Colon (tissue), 2 donors: ENCODE measurements at regions not wholly inside any gene's neighbourhood (a gene's known extent, or its start where the extent isn't known, plus 50 kb on each side); places are given as distances from the start of the nearest gene placed in this dataset.
"Not testable (repeated sequence)": the region's sequence is repeated elsewhere in the genome, so short reads cannot be mapped to it uniquely, and the experiment has no call there.

Experiments used
- FAIRE-seq: peaks from 2 replicates; lab custom pipeline; 2012; peaks lifted over from hg19 to GRCh38; lab: Jason Lieb, UNC
- donor health status: control.
- donor health status: control.

GRCh38 chr17:33948309-33948708 is 306.8 kb upstream of the CCL2 start:
- no peak for FAIRE-seq

GRCh38 chr17:33949100-33949499 is 306.0 kb upstream of the CCL2 start:
- FAIRE-seq = no peak

- FAIRE-seq = no peak
These were observed 305.0 kb upstream of the CCL2 start for GRCh38 chr17:33950061-33950460.

GRCh38 chr17:33952425-33952824 is 302.7 kb upstream of the CCL2 start:
- FAIRE-seq = no peak

- FAIRE-seq = no peak
These were observed 300.5 kb upstream of the CCL2 start for GRCh38 chr17:33954597-33954996.

- no peak for FAIRE-seq
These were observed 299.6 kb upstream of the CCL2 start for GRCh38 chr17:33955461-33955860.

GRCh38 chr17:33959098-33959497 is 296.0 kb upstream of the CCL2 start:
- FAIRE-seq = not testable (repeated sequence)

GRCh38 chr17:33962857-33963655 is 292.0 kb upstream of the CCL2 start:
- FAIRE-seq = no peak

GRCh38 chr17:33964344-33964979 is 290.6 kb upstream of the CCL2 start:
- FAIRE-seq = no peak

- no peak for FAIRE-seq
These were observed 288.6 kb upstream of the CCL2 start for GRCh38 chr17:33966410-33967059.

- no peak for FAIRE-seq
These were observed 287.3 kb upstream of the CCL2 start for GRCh38 chr17:33967608-33968349.

- FAIRE-seq = no peak
These were observed 286.6 kb upstream of the CCL2 start for GRCh38 chr17:33968350-33969044.

- no peak for FAIRE-seq
These were observed 284.8 kb upstream of the CCL2 start for GRCh38 chr17:33970279-33970678.

- FAIRE-seq = no peak
These were observed 282.3 kb upstream of the CCL2 start for GRCh38 chr17:33972763-33973162.

GRCh38 chr17:33973491-33973890 is 281.6 kb upstream of the CCL2 start:
- FAIRE-seq = no peak

- no peak for FAIRE-seq
These were observed 280.8 kb upstream of the CCL2 start for GRCh38 chr17:33974276-33974675.

GRCh38 chr17:33976831-33977230 is 278.3 kb upstream of the CCL2 start:
- FAIRE-seq = no peak

- FAIRE-seq = no peak
These were observed 277.2 kb upstream of the CCL2 start for GRCh38 chr17:33977729-33978514.

GRCh38 chr17:33978889-33979288 is 276.2 kb upstream of the CCL2 start:
- FAIRE-seq = no peak

- FAIRE-seq = no peak
These were observed 274.9 kb upstream of the CCL2 start for GRCh38 chr17:33980193-33980592.
